CD14-positive monocyte (primary cell): ENCODE measurements at regions not wholly inside any gene's neighbourhood (a gene's known extent, or its start where the extent isn't known, plus 50 kb on each side); places are given as distances from the start of the nearest gene placed in this dataset.

Experiments
- DNase-seq, 3 donors: peaks; one replicate each; pipeline ENCODE4 v3.0.0-alpha.2; 2011 to 2022
- H2AFZ ChIP-seq: 2 replicates; pipeline ENCODE4 v1.6.0; 2012; ENCODE audit warnings: mild to moderate bottlenecking, low read depth, low read length, inconsistent platforms; ENCODE audit not compliant: insufficient read depth, poor library complexity, severe bottlenecking
- H3K27ac ChIP-seq, 2 donors: 1 replicate in 1 of 2; 2 replicates in 1 of 2; pipeline ENCODE4 v1.5.1; 2012 to 2013; ENCODE audit warnings: low read length in 2 of 2, control low read depth in 1 of 2, inconsistent platforms in 1 of 2, low read depth in 1 of 2, mild to moderate bottlenecking in 1 of 2
- H3K27me3 ChIP-seq, 2 donors: one replicate each; pipeline versions ENCODE4 v1.6.0 to v1.6.1; 2011 to 2013; ENCODE audit warnings: low read length in 2 of 2; ENCODE audit not compliant: control insufficient read depth in 2 of 2, insufficient read depth in 2 of 2
- H3K36me3 ChIP-seq, 2 donors: replicated peaks in 1 of 2; 1 replicate in 1 of 2; 2 replicates in 1 of 2; pipeline versions ENCODE4 v1.5.1 to v1.6.1; 2012 to 2013; ENCODE audit warnings: low read length in 2 of 2, control low read depth in 1 of 2, inconsistent platforms in 1 of 2, mild to moderate bottlenecking in 1 of 2; ENCODE audit not compliant: insufficient read depth in 2 of 2, control insufficient read depth in 1 of 2
- H3K4me1 ChIP-seq, 2 donors: 1 replicate in 1 of 2; 2 replicates in 1 of 2; pipeline versions ENCODE4 v1.5.1 to v1.6.1; 2012 to 2013; ENCODE audit warnings: low read length in 2 of 2, control low read depth in 1 of 2, inconsistent platforms in 1 of 2, mild to moderate bottlenecking in 1 of 2, moderate library complexity in 1 of 2; ENCODE audit not compliant: insufficient read depth in 2 of 2, control insufficient read depth in 1 of 2
- H3K4me2 ChIP-seq: replicated peaks from 2 replicates; pipeline ENCODE3; 2012; ENCODE audit warnings: low read length, moderate library complexity, mild to moderate bottlenecking; ENCODE audit not compliant: poor library complexity, severe bottlenecking; ENCODE audit errors: extremely low read depth
- H3K4me3 ChIP-seq, 3 experiments: fragments of 200-600 bp in 1 of 3; sonication (generic) in 1 of 3; replicated peaks in 1 of 3; 1 replicate in 2 of 3; 2 replicates in 1 of 3; pipeline ENCODE4 v1.5.1; 2011 to 2013; ENCODE audit warnings: low read length in 3 of 3, mild to moderate bottlenecking in 3 of 3, control low read depth in 2 of 3, low read depth in 2 of 3, inconsistent platforms in 1 of 3, moderate library complexity in 1 of 3
- H3K79me2 ChIP-seq: 2 replicates; pipeline ENCODE4 v1.6.0; 2012; ENCODE audit warnings: mild to moderate bottlenecking, control low read depth, inconsistent platforms, low read length, moderate library complexity; ENCODE audit not compliant: insufficient read depth
- H3K9ac ChIP-seq: 2 replicates; pipeline ENCODE4 v1.6.0; 2017; ENCODE audit warnings: low read length, mild to moderate bottlenecking; ENCODE audit not compliant: insufficient read depth, poor library complexity, severe bottlenecking
- H3K9me3 ChIP-seq, 2 donors: replicated peaks in 1 of 2; 1 replicate in 1 of 2; 2 replicates in 1 of 2; pipeline versions ENCODE4 v1.5.1 to v1.6.1; 2012 to 2013; ENCODE audit warnings: low read length in 2 of 2, control low read depth in 1 of 2; ENCODE audit not compliant: control insufficient read depth in 1 of 2, insufficient read depth in 1 of 2
- H4K20me1 ChIP-seq: 2 replicates; pipeline ENCODE4 v1.6.0; 2012; ENCODE audit warnings: mild to moderate bottlenecking, low read length, control low read depth, moderate library complexity; ENCODE audit not compliant: insufficient read depth
- H3K27ac Mint-ChIP-seq, 7 donors: one replicate each; pipeline ENCODE4 v1.8.0; 2020; ENCODE audit warnings: mild to moderate bottlenecking in 7 of 7, mixed read lengths in 7 of 7, moderate library complexity in 6 of 7, inconsistent platforms in 2 of 7
- H3K27me3 Mint-ChIP-seq, 3 donors: one replicate each; pipeline ENCODE4 v1.8.0; 2021 to 2022; ENCODE audit warnings: low read depth in 3 of 3, mild to moderate bottlenecking in 3 of 3, mixed read lengths in 3 of 3, moderate library complexity in 3 of 3, inconsistent platforms in 1 of 3
- H3K36me3 Mint-ChIP-seq, 2 donors: one replicate each; pipeline ENCODE4 v1.8.0; 2020; ENCODE audit warnings: mixed read lengths in 2 of 2, inconsistent platforms in 1 of 2, mild to moderate bottlenecking in 1 of 2
- H3K4me1 Mint-ChIP-seq: one replicate; pipeline ENCODE4 v1.8.0; 2020; ENCODE audit warnings: mild to moderate bottlenecking, mixed read lengths
- H3K4me3 Mint-ChIP-seq, 2 donors: one replicate each; pipeline ENCODE4 v1.8.0; 2020; ENCODE audit warnings: mild to moderate bottlenecking in 2 of 2, mixed read lengths in 2 of 2, moderate library complexity in 1 of 2
- H3K9me3 Mint-ChIP-seq, 7 donors: one replicate each; pipeline ENCODE4 v1.8.0; 2020 to 2022; ENCODE audit warnings: mixed read lengths in 7 of 7, mild to moderate bottlenecking in 6 of 7, moderate library complexity in 6 of 7, inconsistent platforms in 2 of 7
- CTCF ChIP-seq: fragments of 200-600 bp; IDR thresholded peaks from one replicate; pipeline ENCODE4 v1.8.0; 2022; ENCODE audit warnings: antibody characterized with exemption, mild to moderate bottlenecking
- WGBS: methylation state at CpG from one replicate; pipeline ENCODE4 v1.1.5; 2013; ENCODE audit warnings: missing lambda C conversion rate; ENCODE audit not compliant: insufficient coverage; 5-methylcytosine and 5-hydroxymethylcytosine counted together
- intact Hi-C, 2 donors: fragments of 100-400 bp; cut with micrococcal nuclease; formaldehyde crosslinking; loops; one replicate each; pipeline versions ENCODE4 v1.15.0 to v1.15.1; 2023

DNA sequence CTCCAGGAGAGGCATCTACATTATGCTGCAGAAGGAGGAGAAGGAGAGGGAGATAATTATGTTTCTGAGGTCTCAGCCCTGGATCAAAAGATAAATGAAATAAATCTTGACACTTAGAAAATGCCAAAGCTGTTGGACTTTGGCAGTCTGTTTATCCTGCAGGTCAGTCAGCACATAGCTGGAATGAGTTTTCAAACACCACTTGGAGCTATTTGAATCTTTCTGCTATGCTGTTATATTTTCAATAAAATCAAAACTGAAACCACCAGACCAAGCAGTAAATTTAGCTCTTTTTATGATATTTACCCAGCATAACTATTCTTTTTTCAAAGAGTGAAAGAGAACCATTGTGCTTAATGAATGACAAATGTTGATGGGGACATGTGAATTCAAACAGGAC lies 505.1 kb upstream of the ITGA1 start:
- Histone ChIP-seq H3K4me1 (no peaks in the 10 kb centered on the region), H3K27ac (no peak overlapping the region), H3K9ac (no peak overlapping the region), H3K4me2 (no peak overlapping the region), H3K4me3 (no peak overlapping the region), H4K20me1 (no peaks in the 10 kb centered on the region), H2AFZ (no peak overlapping the region), H3K79me2 (no peaks in the 10 kb centered on the region), H3K27me3 (no peaks in the 10 kb centered on the region), H3K36me3 (no peaks in the 10 kb centered on the region), H3K9me3 (peaks cover 0 to 4% of the 10 kb centered on the region in 2 donors)
- H3K4me3 Mint-ChIP-seq, result no peak overlapping the region
- no peaks in the 10 kb centered on the region for H3K4me1 Mint-ChIP-seq
- intact Hi-C loops, result no loop called here
- no peak overlapping the region for H3K27ac Mint-ChIP-seq
- H3K27me3 Mint-ChIP-seq, result no peaks in the 10 kb centered on the region
- H3K36me3 Mint-ChIP-seq, result no peaks in the 10 kb centered on the region
- no peak for TF ChIP-seq CTCF
- DNase-seq, result no peak
- peaks cover 0 to 11% (median 3%) of the 10 kb centered on the region in 7 donors for H3K9me3 Mint-ChIP-seq

GRCh38 chr5:52283221-52283620 lies 504.5 kb upstream of the ITGA1 start:
- WGBS, result 83% methylated on average over 1 of the region's 1 CpG
- Histone ChIP-seq H3K4me2 (no peak overlapping the region), H3K9me3 (peaks cover 0 to 3% of the 10 kb centered on the region in 2 donors), H3K27ac (no peak overlapping the region), H2AFZ (no peak overlapping the region), H3K9ac (no peak overlapping the region), H3K4me3 (no peak overlapping the region), H3K27me3 (no peaks in the 10 kb centered on the region), H3K4me1 (no peaks in the 10 kb centered on the region), H3K79me2 (no peaks in the 10 kb centered on the region), H4K20me1 (no peaks in the 10 kb centered on the region), H3K36me3 (no peaks in the 10 kb centered on the region)
- no peak for TF ChIP-seq CTCF
- no peak for DNase-seq
- Mint-ChIP-seq H3K9me3 (peaks cover 0 to 11% (median 3%) of the 10 kb centered on the region in 7 donors), H3K27me3 (no peaks in the 10 kb centered on the region), H3K4me1 (no peaks in the 10 kb centered on the region), H3K4me3 (no peak overlapping the region), H3K27ac (no peak overlapping the region), H3K36me3 (no peaks in the 10 kb centered on the region)
- intact Hi-C loops, result no loop called here
